ENCODE measurements at regions not wholly inside any gene's neighbourhood (a gene's known extent, or its start where the extent isn't known, plus 50 kb on each side); places are given as distances from the start of the nearest gene placed in this dataset.

DNA sequence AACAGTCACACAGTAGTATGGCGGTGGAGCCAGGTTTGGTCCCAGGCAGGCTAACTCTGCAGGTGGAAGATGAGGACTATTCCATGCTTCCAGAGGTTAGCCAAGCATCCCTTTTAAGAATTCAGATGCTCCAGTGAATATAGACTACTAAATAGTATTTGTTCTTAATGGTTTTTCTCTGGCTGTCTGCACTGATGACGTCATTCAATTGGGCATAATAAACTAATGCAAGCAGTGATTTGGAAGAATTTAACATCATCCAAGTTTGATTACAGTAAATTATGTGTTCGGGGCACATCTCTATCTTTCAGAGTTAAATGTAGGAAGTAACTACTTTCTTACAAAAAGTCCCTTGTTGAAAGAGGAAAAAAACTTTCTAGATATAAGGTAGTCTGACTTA lies 78.8 kb upstream of the RND3 start:
- no peak overlapping the region for H2AFZ ChIP-seq (replicated peaks)
- no peaks in the 10 kb centered on the region for H3K36me3 ChIP-seq
- no peaks in the 10 kb centered on the region for H3K79me2 ChIP-seq (ENCODE audit: low read depth)
- H3K9me3 Mint-ChIP-seq = no peaks in the 10 kb centered on the region
- DNase-seq (ENCODE audit: low spot score) = no peak
- no peaks in the 10 kb centered on the region for H3K4me1 ChIP-seq
- H3K4me3 ChIP-seq = no peak overlapping the region
- peaks cover 6% of the 10 kb centered on the region for H3K4me1 Mint-ChIP-seq
- H3K4me3 Mint-ChIP-seq = no peak overlapping the region
- H3K27me3 Mint-ChIP-seq (ENCODE audit: insufficient read depth, low read depth) = peaks cover 2% of the 10 kb centered on the region
- H3K27ac ChIP-seq = no peak overlapping the region
- no peaks in the 10 kb centered on the region for H3K27me3 ChIP-seq
- H4K20me1 ChIP-seq (ENCODE audit: low read depth) = no peaks in the 10 kb centered on the region
- no peaks in the 10 kb centered on the region for H3F3A ChIP-seq (ENCODE audit: low read depth)
- no peak overlapping the region for H3K27ac Mint-ChIP-seq
- no peaks in the 10 kb centered on the region for H3K36me3 Mint-ChIP-seq
- H3K9me3 ChIP-seq (ENCODE audit: low read depth) = no peaks in the 10 kb centered on the region
- TF ChIP-seq CTCF (IDR thresholded peaks at IDR 0.05) (no peak), EZH2phosphoT487 (IDR thresholded peaks at IDR 0.05) (no peak), EZH2 (IDR thresholded peaks at IDR 0.05) (no peak)
- no peak overlapping the region for H3K9ac ChIP-seq
- H3K4me2 ChIP-seq = no peak overlapping the region

DNA sequence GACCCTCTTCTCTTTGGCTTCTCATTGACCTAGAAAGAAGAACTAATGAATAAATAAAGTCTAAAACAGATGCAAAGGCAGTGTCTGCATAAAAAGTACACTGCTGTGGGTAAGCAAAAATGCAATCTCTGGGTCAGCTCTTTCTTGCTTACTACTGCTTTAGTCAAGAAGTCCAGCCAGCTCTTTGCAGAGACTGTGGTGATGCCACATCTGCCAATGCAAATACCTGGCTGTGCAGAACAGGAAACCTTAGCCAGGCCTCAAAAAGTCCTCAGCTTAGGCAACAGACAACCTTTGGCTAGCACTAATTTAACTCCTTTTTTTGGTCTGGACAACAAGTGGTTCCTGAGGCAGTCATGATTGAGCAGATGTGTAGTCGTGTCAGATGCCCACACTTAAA lies 73.6 kb upstream of the RND3 start:
- peaks cover 2% of the 10 kb centered on the region for H3K27me3 Mint-ChIP-seq (ENCODE audit: insufficient read depth, low read depth)
- H4K20me1 ChIP-seq (ENCODE audit: low read depth) = no peaks in the 10 kb centered on the region
- H3K36me3 Mint-ChIP-seq = no peaks in the 10 kb centered on the region
- TF ChIP-seq EZH2phosphoT487 (IDR thresholded peaks at IDR 0.05) = no peak
- TF ChIP-seq CTCF (IDR thresholded peaks at IDR 0.05) = no peak
- H3K4me2 ChIP-seq = no peak overlapping the region
- H3K9ac ChIP-seq = no peak overlapping the region
- no peak overlapping the region for H3K27ac Mint-ChIP-seq
- H3K9me3 Mint-ChIP-seq = no peaks in the 10 kb centered on the region
- no peak overlapping the region for H3K4me3 Mint-ChIP-seq
- no peaks in the 10 kb centered on the region for H3K79me2 ChIP-seq (ENCODE audit: low read depth)
- no peaks in the 10 kb centered on the region for H3K27me3 ChIP-seq
- no peak overlapping the region for H3K4me3 ChIP-seq
- H3F3A ChIP-seq (ENCODE audit: low read depth) = no peaks in the 10 kb centered on the region
- H3K36me3 ChIP-seq = no peaks in the 10 kb centered on the region
- H3K27ac ChIP-seq = no peak overlapping the region
- no peak overlapping the region for H2AFZ ChIP-seq (replicated peaks)
- H3K4me1 Mint-ChIP-seq = peaks cover 6% of the 10 kb centered on the region
- H3K4me1 ChIP-seq = no peaks in the 10 kb centered on the region
- H3K9me3 ChIP-seq (ENCODE audit: low read depth) = no peaks in the 10 kb centered on the region
- no peak for DNase-seq (ENCODE audit: low spot score)

- Histone ChIP-seq H3K27ac (no peak overlapping the region), H3K4me1 (no peaks in the 10 kb centered on the region), H3K4me3 (no peak overlapping the region), H3K4me2 (no peak overlapping the region), H3K27me3 (no peaks in the 10 kb centered on the region), H3K9ac (no peak overlapping the region), H4K20me1 (ENCODE audit: low read depth) (no peaks in the 10 kb centered on the region), H2AFZ (replicated peaks) (peak overlapping the region; percentile 12), H3K36me3 (no peaks in the 10 kb centered on the region), H3K79me2 (ENCODE audit: low read depth) (no peaks in the 10 kb centered on the region), H3K9me3 (ENCODE audit: low read depth) (no peaks in the 10 kb centered on the region), H3F3A (ENCODE audit: low read depth) (no peaks in the 10 kb centered on the region)
- Mint-ChIP-seq H3K36me3 (no peaks in the 10 kb centered on the region), H3K4me1 (peaks cover 5% of the 10 kb centered on the region), H3K4me3 (no peak overlapping the region), H3K9me3 (no peaks in the 10 kb centered on the region), H3K27ac (no peak overlapping the region), H3K27me3 (ENCODE audit: insufficient read depth, low read depth) (peaks cover 4% of the 10 kb centered on the region)
- DNase-seq (ENCODE audit: low spot score) = no peak
- TF ChIP-seq EZH2phosphoT487 (IDR thresholded peaks at IDR 0.05) = no peak
- TF ChIP-seq EZH2 (IDR thresholded peaks at IDR 0.05) = no peak
Measured at GRCh38 chr2:150557020-150557600, 69.6 kb upstream of the RND3 start.

- H3K4me3 Mint-ChIP-seq = no peak overlapping the region
- peaks cover 3% of the 10 kb centered on the region for H3K27me3 Mint-ChIP-seq (ENCODE audit: insufficient read depth, low read depth)
- no peaks in the 10 kb centered on the region for H3K9me3 Mint-ChIP-seq
- peak overlapping the region; percentile 82 for H2AFZ ChIP-seq (replicated peaks)
- no peaks in the 10 kb centered on the region for H4K20me1 ChIP-seq (ENCODE audit: low read depth)
- no peak overlapping the region for H3K4me2 ChIP-seq
- H3K9ac ChIP-seq = no peak overlapping the region
- H3K9me3 ChIP-seq (ENCODE audit: low read depth) = no peaks in the 10 kb centered on the region
- no peaks in the 10 kb centered on the region for H3K27me3 ChIP-seq
- no peak overlapping the region for H3K4me3 ChIP-seq
- no peak for TF ChIP-seq EZH2phosphoT487 (IDR thresholded peaks at IDR 0.05)
- TF ChIP-seq CTCF (IDR thresholded peaks at IDR 0.05) = no peak
- TF ChIP-seq EZH2 (IDR thresholded peaks at IDR 0.05) = no peak
- H3K4me1 ChIP-seq = no peaks in the 10 kb centered on the region
- no peaks in the 10 kb centered on the region for H3K36me3 ChIP-seq
- no peak for DNase-seq (ENCODE audit: low spot score)
- H3K4me1 Mint-ChIP-seq = peaks cover 5% of the 10 kb centered on the region
- no peak overlapping the region for H3K27ac Mint-ChIP-seq
- H3F3A ChIP-seq (ENCODE audit: low read depth) = no peaks in the 10 kb centered on the region
- H3K27ac ChIP-seq = no peak overlapping the region
- H3K36me3 Mint-ChIP-seq = no peaks in the 10 kb centered on the region
- H3K79me2 ChIP-seq (ENCODE audit: low read depth) = no peaks in the 10 kb centered on the region
Measured at GRCh38 chr2:150555611-150556356, 68.3 kb upstream of the RND3 start.
